Fibroblast of lung (primary cell): ENCODE measurements at regions not wholly inside any gene's neighbourhood (a gene's known extent, or its start where the extent isn't known, plus 50 kb on each side); places are given as distances from the start of the nearest gene placed in this dataset.

Source experiments
- DNase-seq, 2 donors: peaks; one replicate each; pipeline versions ENCODE4 v3.0.0 to v3.0.0-alpha.2; 2010; ENCODE audit warnings: low read depth in 2 of 2
- H2AFZ ChIP-seq: 2 replicates; pipeline ENCODE4 v1.5.1; 2012; ENCODE audit warnings: low read length, control low read depth, inconsistent platforms
- H3K27ac ChIP-seq: 2 replicates; pipeline ENCODE4 v1.5.1; 2011; ENCODE audit warnings: low read length, control low read depth; ENCODE audit not compliant: insufficient read depth
- H3K27me3 ChIP-seq: 2 replicates; pipeline ENCODE4 v1.5.1; 2011; ENCODE audit warnings: mild to moderate bottlenecking, low read length; ENCODE audit not compliant: control insufficient read depth, insufficient read depth
- H3K36me3 ChIP-seq: 2 replicates; pipeline ENCODE4 v1.5.1; 2011; ENCODE audit warnings: low read length; ENCODE audit not compliant: control insufficient read depth, insufficient read depth
- H3K4me1 ChIP-seq: 2 replicates; pipeline ENCODE4 v1.5.1; 2011; ENCODE audit warnings: low read length; ENCODE audit not compliant: control insufficient read depth, insufficient read depth; ENCODE audit errors: extremely low read depth
- H3K4me2 ChIP-seq: 2 replicates; pipeline ENCODE4 v1.5.1; 2011; ENCODE audit warnings: low read length, control low read depth; ENCODE audit not compliant: insufficient read depth; ENCODE audit errors: extremely low read depth
- H3K4me3 ChIP-seq, 4 experiments: fragments of 200-600 bp in 1 of 4; sonication (generic) in 1 of 4; replicated peaks in 1 of 4; 2 replicates each; pipeline ENCODE4 v1.5.1; 2011 to 2016; ENCODE audit warnings: low read length in 4 of 4, low read depth in 3 of 4, mild to moderate bottlenecking in 3 of 4, control low read depth in 2 of 4, inconsistent platforms in 1 of 4, mixed read lengths in 1 of 4; ENCODE audit not compliant: insufficient read depth in 1 of 4; ENCODE audit errors: control extremely low read depth in 1 of 4
- H3K79me2 ChIP-seq: 2 replicates; pipeline ENCODE4 v1.5.1; 2012; ENCODE audit warnings: mild to moderate bottlenecking, low read length, inconsistent platforms; ENCODE audit not compliant: control insufficient read depth, insufficient read depth
- H3K9ac ChIP-seq: 2 replicates; pipeline ENCODE4 v1.5.1; 2011; ENCODE audit warnings: mild to moderate bottlenecking, low read length, control low read depth; ENCODE audit not compliant: insufficient read depth
- H3K9me3 ChIP-seq: 2 replicates; pipeline ENCODE4 v1.5.1; 2012; ENCODE audit warnings: low read depth, low read length; ENCODE audit not compliant: control insufficient read depth, insufficient read depth
- H4K20me1 ChIP-seq: 2 replicates; pipeline ENCODE4 v1.5.1; 2011; ENCODE audit warnings: low read length; ENCODE audit not compliant: control insufficient read depth, insufficient read depth; ENCODE audit errors: extremely low read depth
- EZH2 ChIP-seq: IDR thresholded peaks from 2 replicates; pipeline ENCODE4 v1.5.1; 2012; ENCODE audit warnings: low read length, control low read depth, mild to moderate bottlenecking; ENCODE audit errors: missing control alignments
- TF ChIP-seq, protein P1 (sequence below), 2 donors: IDR thresholded peaks in 1 of 2; conservative IDR thresholded peaks in 1 of 2; 1 replicate in 1 of 2; 2 replicates in 1 of 2; pipeline ENCODE4 v1.5.1; 2011 to 2012; ENCODE audit warnings: low read length in 2 of 2, control low read depth in 1 of 2, inconsistent platforms in 1 of 2, low read depth in 1 of 2, mild to moderate bottlenecking in 1 of 2

DNA sequence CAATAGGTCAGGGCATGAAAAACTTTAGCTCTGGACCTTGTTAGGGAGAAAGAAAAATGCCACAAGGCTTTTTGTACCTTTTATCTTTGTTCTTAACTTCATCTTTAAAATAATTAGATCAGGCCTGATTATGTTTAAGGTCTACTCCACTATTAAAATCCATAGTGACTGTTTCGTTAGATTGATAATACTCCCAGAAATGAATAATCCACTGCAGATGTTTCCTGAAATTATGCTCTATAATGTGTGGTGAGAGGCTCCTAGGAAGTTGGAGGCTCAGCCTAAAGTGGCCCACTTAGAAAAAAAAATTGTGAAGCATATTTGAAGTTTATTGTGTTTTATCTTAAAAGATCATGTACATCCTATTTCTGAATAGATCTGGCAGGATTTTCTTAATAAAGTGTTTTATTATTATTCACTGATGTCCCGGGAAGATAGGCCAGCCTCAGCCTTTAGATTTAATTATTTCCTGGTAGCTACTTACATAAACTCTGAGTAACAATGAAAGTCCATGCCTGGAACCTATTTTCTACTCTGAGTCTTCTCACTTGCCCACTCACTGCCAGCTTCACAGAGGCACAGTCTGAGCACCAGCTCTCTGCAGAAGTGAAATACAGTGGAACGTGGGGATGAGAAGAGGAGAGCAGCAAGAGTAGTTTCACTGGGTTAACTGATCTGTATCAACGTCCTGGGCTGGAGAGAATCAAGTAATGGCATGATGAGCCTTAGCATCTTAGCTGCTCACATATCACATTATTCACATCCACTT lies 126.8 kb upstream of the TMEM170B start:
- Histone ChIP-seq H2AFZ (no peak overlapping the region), H3K27ac (no peak overlapping the region), H3K27me3 (no peaks in the 10 kb centered on the region), H3K9me3 (no peaks in the 10 kb centered on the region), H3K79me2 (no peaks in the 10 kb centered on the region), H3K36me3 (no peaks in the 10 kb centered on the region), H4K20me1 (no peaks in the 10 kb centered on the region), H3K9ac (no peak overlapping the region), H3K4me2 (no peak overlapping the region), H3K4me1 (peaks cover 2% of the 10 kb centered on the region), H3K4me3 (no peak overlapping the region)
- TF ChIP-seq EZH2, result no peak
- TF ChIP-seq, protein P1, sequence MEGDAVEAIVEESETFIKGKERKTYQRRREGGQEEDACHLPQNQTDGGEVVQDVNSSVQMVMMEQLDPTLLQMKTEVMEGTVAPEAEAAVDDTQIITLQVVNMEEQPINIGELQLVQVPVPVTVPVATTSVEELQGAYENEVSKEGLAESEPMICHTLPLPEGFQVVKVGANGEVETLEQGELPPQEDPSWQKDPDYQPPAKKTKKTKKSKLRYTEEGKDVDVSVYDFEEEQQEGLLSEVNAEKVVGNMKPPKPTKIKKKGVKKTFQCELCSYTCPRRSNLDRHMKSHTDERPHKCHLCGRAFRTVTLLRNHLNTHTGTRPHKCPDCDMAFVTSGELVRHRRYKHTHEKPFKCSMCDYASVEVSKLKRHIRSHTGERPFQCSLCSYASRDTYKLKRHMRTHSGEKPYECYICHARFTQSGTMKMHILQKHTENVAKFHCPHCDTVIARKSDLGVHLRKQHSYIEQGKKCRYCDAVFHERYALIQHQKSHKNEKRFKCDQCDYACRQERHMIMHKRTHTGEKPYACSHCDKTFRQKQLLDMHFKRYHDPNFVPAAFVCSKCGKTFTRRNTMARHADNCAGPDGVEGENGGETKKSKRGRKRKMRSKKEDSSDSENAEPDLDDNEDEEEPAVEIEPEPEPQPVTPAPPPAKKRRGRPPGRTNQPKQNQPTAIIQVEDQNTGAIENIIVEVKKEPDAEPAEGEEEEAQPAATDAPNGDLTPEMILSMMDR (conservative IDR thresholded peaks at IDR 0.05 in 1 of 2, IDR thresholded peaks at IDR 0.05 in 1 of 2; ENCODE audit: low read depth in 1 of 2, low read length in 2 of 2), result no peak
- DNase-seq, result no peak

DNA sequence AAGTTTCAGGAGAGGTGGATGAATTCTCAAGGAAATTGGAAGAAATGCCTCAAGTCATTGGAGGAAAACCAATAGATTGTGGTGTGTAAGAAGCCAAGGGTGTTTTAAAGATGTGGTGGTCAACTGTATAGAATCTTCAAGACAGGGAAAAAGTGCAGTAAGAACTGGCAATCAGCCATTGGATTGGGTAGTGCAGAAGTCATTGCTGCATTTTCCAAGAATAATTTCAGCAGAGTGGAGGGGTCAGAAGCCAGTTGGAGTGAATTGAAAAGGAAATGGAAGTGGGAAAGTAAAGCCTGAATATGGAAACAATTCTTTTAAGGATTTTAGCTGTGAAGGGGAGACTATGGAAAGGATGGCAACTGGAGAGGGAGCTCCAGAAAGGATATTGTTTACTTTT lies 128.2 kb upstream of the TMEM170B start:
- H3K79me2 ChIP-seq, result no peaks in the 10 kb centered on the region
- no peak for DNase-seq
- no peaks in the 10 kb centered on the region for H3K27me3 ChIP-seq
- no peak overlapping the region for H3K4me2 ChIP-seq
- TF ChIP-seq, protein P1 (conservative IDR thresholded peaks at IDR 0.05 in 1 of 2, IDR thresholded peaks at IDR 0.05 in 1 of 2; ENCODE audit: low read depth in 1 of 2, low read length in 2 of 2), result no peak
- TF ChIP-seq EZH2, result no peak
- H2AFZ ChIP-seq, result no peak overlapping the region
- no peaks in the 10 kb centered on the region for H3K36me3 ChIP-seq
- peaks cover 2% of the 10 kb centered on the region for H3K4me1 ChIP-seq
- no peaks in the 10 kb centered on the region for H3K9me3 ChIP-seq
- no peak overlapping the region for H3K4me3 ChIP-seq
- H3K27ac ChIP-seq, result no peak overlapping the region
- H4K20me1 ChIP-seq, result no peaks in the 10 kb centered on the region
- no peak overlapping the region for H3K9ac ChIP-seq

DNA sequence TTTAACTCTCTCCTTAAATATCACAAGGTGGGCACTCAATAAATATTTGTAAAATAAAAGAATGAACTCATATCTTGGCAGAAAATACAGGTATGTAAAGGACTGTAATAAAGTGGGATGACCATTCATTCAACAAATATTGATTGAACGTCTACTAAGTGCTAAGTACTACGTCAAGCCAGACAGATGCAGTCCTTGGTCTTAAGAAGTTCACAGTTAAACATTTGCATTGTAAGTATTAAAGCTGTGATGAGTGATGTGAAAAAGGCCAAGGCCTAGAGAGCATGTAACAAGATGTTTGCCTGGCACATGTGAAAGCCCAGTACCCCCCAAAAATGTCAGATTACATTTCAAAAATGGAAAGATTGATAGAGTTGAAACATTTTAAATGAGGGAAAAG lies 130.1 kb upstream of the TMEM170B start:
- no peak for DNase-seq
- H3K27ac ChIP-seq, result no peak overlapping the region
- no peak overlapping the region for H3K4me3 ChIP-seq
- no peaks in the 10 kb centered on the region for H4K20me1 ChIP-seq
- H2AFZ ChIP-seq, result no peak overlapping the region
- H3K4me2 ChIP-seq, result no peak overlapping the region
- H3K36me3 ChIP-seq, result no peaks in the 10 kb centered on the region
- no peaks in the 10 kb centered on the region for H3K27me3 ChIP-seq
- TF ChIP-seq, protein P1 (conservative IDR thresholded peaks at IDR 0.05 in 1 of 2, IDR thresholded peaks at IDR 0.05 in 1 of 2; ENCODE audit: low read depth in 1 of 2, low read length in 2 of 2), result no peak
- TF ChIP-seq EZH2, result no peak
- H3K4me1 ChIP-seq, result peaks cover 2% of the 10 kb centered on the region
- H3K9me3 ChIP-seq, result no peaks in the 10 kb centered on the region
- H3K9ac ChIP-seq, result no peak overlapping the region
- H3K79me2 ChIP-seq, result no peaks in the 10 kb centered on the region
